ENCODE measurements at regions not wholly inside any gene's neighbourhood (a gene's known extent, or its start where the extent isn't known, plus 50 kb on each side); places are given as distances from the start of the nearest gene placed in this dataset.

DNA sequence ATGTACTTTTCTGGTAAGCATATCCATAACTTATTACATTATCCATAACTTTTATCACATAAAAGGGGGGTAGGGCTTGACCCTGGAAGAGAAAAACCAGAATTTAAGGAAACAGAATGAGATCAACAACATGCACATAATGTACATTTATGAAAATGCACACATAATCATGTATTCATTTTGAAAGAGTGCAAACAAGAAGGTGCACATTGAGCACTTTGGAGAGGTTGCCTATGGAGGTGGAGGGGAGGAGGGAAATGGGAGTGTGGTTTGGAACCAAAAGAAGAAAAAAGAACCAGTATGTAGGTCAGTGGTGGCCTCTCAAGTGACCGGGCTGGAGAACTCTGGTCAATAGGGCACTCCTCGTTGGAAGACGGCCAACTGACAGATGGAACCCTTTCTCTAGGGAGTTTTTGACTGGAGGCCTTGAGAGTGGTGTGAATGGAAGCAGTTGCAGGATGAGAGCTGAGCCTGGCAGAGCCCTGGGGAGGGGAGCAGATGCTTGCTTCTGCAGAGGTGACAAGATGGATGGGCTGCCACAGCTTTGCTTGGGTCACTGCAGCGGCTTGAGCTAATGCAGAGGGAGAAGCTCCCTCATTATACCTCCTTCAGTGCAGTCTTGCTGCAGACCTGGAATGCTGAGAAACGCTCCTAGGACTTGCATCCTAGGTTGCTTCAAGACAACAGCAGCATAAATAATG lies 192.7 kb downstream of the SEC23IP start:
- intact Hi-C loops (cut with DNase I): no loop called here
- 50 to 61% methylated on average over 5 of the region's 5 CpGs for WGBS, 2 donors
- Histone ChIP-seq H3K9me3 (peaks cover 0 to 3% (median 0%) of the 10 kb centered on the region in 11 donors), H3K4me3 (no peak overlapping the region), H3K36me3 (no peaks in the 10 kb centered on the region), H3K4me1 (no peaks in the 10 kb centered on the region), H3K27me3 (peaks cover 0 to 16% (median 5%) of the 10 kb centered on the region in 7 donors), H3K27ac (no peak overlapping the region)
- DNase-seq (no peak), ATAC-seq (no peak)
- TF ChIP-seq, protein P1, sequence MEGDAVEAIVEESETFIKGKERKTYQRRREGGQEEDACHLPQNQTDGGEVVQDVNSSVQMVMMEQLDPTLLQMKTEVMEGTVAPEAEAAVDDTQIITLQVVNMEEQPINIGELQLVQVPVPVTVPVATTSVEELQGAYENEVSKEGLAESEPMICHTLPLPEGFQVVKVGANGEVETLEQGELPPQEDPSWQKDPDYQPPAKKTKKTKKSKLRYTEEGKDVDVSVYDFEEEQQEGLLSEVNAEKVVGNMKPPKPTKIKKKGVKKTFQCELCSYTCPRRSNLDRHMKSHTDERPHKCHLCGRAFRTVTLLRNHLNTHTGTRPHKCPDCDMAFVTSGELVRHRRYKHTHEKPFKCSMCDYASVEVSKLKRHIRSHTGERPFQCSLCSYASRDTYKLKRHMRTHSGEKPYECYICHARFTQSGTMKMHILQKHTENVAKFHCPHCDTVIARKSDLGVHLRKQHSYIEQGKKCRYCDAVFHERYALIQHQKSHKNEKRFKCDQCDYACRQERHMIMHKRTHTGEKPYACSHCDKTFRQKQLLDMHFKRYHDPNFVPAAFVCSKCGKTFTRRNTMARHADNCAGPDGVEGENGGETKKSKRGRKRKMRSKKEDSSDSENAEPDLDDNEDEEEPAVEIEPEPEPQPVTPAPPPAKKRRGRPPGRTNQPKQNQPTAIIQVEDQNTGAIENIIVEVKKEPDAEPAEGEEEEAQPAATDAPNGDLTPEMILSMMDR (IDR thresholded peaks at IDR 0.05): no peak

GRCh38 chr10:120086066-120086465 lies 193.5 kb downstream of the SEC23IP start:
- ATAC-seq: no peak
- no peaks in the 10 kb centered on the region for H3K4me1 ChIP-seq
- 89 to 91% methylated on average over 6 of the region's 6 CpGs for WGBS, 2 donors

DNA sequence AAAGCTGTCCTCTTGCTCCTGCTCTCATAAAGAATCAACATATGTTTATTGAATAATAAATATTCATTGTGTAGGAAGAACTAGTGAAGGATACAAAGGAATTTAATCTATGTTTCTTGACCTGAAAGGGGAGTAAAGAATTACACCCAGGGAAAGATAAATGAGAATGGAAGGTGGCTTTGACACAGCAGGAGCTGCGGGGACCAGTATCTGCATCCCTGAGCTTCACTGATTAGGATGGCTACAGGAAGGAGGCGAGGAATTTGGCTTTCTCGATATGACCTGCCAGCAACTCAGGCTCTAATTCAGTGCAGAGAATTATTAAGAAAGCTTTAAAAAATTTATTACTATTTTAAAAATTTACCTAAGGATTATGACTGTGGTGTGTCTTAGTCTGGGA lies 194.6 kb downstream of the SEC23IP start:
- H3K9me3 ChIP-seq: peaks cover 0 to 3% (median 0%) of the 10 kb centered on the region in 11 donors
- DNase-seq (no peak), ATAC-seq (no peak)
- TF ChIP-seq, protein P1 (IDR thresholded peaks at IDR 0.05): no peak
- WGBS, 2 donors: 24 to 30% methylated on average over 3 of the region's 3 CpGs
- H3K4me3 ChIP-seq: no peak overlapping the region
- intact Hi-C loops (cut with DNase I): no loop called here
- H3K27ac ChIP-seq: no peak overlapping the region
- H3K27me3 ChIP-seq: peaks cover 0 to 16% (median 5%) of the 10 kb centered on the region in 7 donors
- H3K36me3 ChIP-seq: no peaks in the 10 kb centered on the region
- H3K4me1 ChIP-seq: no peaks in the 10 kb centered on the region

More at GRCh38 chr10:120086066-120086465, 193.5 kb downstream of the SEC23IP start:
- Histone ChIP-seq H3K9me3 (peaks cover 0 to 3% (median 0%) of the 10 kb centered on the region in 11 donors), H3K27me3 (peaks cover 0 to 16% (median 5%) of the 10 kb centered on the region in 7 donors), H3K36me3 (no peaks in the 10 kb centered on the region), H3K27ac (no peak overlapping the region), H3K4me3 (no peak overlapping the region)
- DNase-seq: no peak
- TF ChIP-seq, protein P1 (IDR thresholded peaks at IDR 0.05): no peak
- intact Hi-C loops (cut with DNase I): no loop called here

DNA sequence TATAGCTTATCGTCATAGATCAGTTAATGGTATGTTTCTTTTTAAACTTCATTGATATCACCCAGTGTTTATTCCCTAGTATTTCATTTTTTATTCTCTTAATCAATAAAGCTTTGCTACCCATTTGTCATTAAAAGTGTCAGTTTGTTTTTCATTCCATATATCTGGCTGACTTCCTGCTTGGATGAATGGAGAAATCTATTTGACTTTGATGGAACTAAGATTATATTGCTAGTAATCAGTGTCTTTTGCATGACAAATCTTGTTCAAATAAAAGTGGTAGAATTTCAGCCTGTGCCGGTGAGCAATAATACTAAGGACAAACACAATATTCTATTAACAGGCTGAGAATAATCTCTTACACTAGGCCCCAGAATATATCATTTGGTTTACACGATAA lies 203.3 kb downstream of the SEC23IP start:
- ATAC-seq (no peak), DNase-seq (no peak)
- H3K36me3 ChIP-seq: no peaks in the 10 kb centered on the region
- intact Hi-C loops (cut with DNase I): no loop called here
- TF ChIP-seq, protein P1 (IDR thresholded peaks at IDR 0.05): no peak
- H3K4me3 ChIP-seq: no peak overlapping the region
- no peaks in the 10 kb centered on the region for H3K9me3 ChIP-seq
- H3K27ac ChIP-seq: no peak overlapping the region
- H3K4me1 ChIP-seq: no peaks in the 10 kb centered on the region
- H3K27me3 ChIP-seq: peaks cover 0 to 11% (median 0%) of the 10 kb centered on the region in 7 donors
- WGBS, 2 donors: 87 to 95% methylated on average over 3 of the region's 3 CpGs
